HCT116 (cell line): ENCODE measurements at regions not wholly inside any gene's neighbourhood (a gene's known extent, or its start where the extent isn't known, plus 50 kb on each side); places are given as distances from the start of the nearest gene placed in this dataset.

Experiments used
- ATAC-seq: fragments of 200-7000 bp; cut with Tn5 transposase; 2 replicates; pipeline ENCODE4 v1.9.1; 2020; ENCODE audit warnings: mild to moderate bottlenecking, moderate library complexity
- BruUV-seq: library from RNA; stranded (reverse); fragments of 400-500 nt; replicated peaks from 2 replicates; lab custom pipeline; 2021; lab: Mats Ljungman, UMichigan
- CTCF ChIA-PET: fragments of 300-600 bp; sonication (Branson Sonifier 250); formaldehyde crosslinking; loops from one replicate; lab custom pipeline; 2021; ENCODE audit warnings: antibody characterized with exemption; lab: Charles Lee
- POLR2A ChIA-PET: fragments of 300-600, 350-600 bp; sonication (Branson Sonifier 250); formaldehyde crosslinking; loops from one replicate; lab custom pipeline; 2021; ENCODE audit warnings: antibody characterized with exemption; lab: Charles Lee
- RAD21 ChIA-PET, 2 experiments: fragments of 300-600 bp; sonication (Branson Sonifier 250); formaldehyde crosslinking; loops; one replicate each; lab custom pipeline; 2023; ENCODE audit warnings: low total read pairs in 2 of 2; ENCODE audit not compliant: uncharacterized antibody in 2 of 2, unreplicated experiment in 2 of 2, low non-redundant PET in 1 of 2; lab: Charles Lee
- DNase-seq: peaks from one replicate; pipeline ENCODE4 v3.0.0-alpha.2; 2010; ENCODE audit warnings: low read depth, low spot score
- H2AFZ ChIP-seq: fragments of 200-600 bp; shearing (Covaris generic), sonication (generic); 2 replicates; pipeline ENCODE4 v1.6.1; 2017; ENCODE audit warnings: low read depth, mixed run types, mixed read lengths, antibody characterized with exemption, low read length; ENCODE audit not compliant: poor library complexity, severe bottlenecking
- H3K27ac ChIP-seq: 2 replicates; pipeline ENCODE4 v1.5.1; 2012; ENCODE audit warnings: low read depth, low read length
- H3K27me3 ChIP-seq: fragments of 200-600 bp; sonication (generic); 2 replicates; pipeline ENCODE4 v1.6.1; 2016; ENCODE audit warnings: mixed run types, low read length, mixed read lengths; ENCODE audit not compliant: insufficient read depth
- H3K36me3 ChIP-seq, 2 experiments: fragments of 200-500 bp in 1 of 2; fragments of 200-600 bp in 1 of 2; sonication (Bioruptor generic) in 1 of 2; sonication (generic) in 1 of 2; 2 replicates each; pipeline versions ENCODE4 v1.5.1 to v1.6.1; 2014 to 2016; ENCODE audit warnings: low read length in 2 of 2, inconsistent platforms in 1 of 2, mixed read lengths in 1 of 2, mixed run types in 1 of 2; ENCODE audit not compliant: insufficient read depth in 2 of 2, control insufficient read depth in 1 of 2
- H3K4me1 ChIP-seq, 2 experiments: fragments of 200-600 bp in 1 of 2; sonication (generic) in 1 of 2; 2 replicates each; pipeline versions ENCODE4 v1.5.1 to v1.6.1; 2012 to 2017; ENCODE audit warnings: low read length in 2 of 2, inconsistent platforms in 1 of 2, mild to moderate bottlenecking in 1 of 2, mixed read lengths in 1 of 2, mixed run types in 1 of 2, moderate library complexity in 1 of 2; ENCODE audit not compliant: insufficient read depth in 2 of 2, control insufficient read depth in 1 of 2
- H3K4me2 ChIP-seq: fragments of 200-600 bp; sonication (generic); 2 replicates; pipeline ENCODE4 v1.6.1; 2017; ENCODE audit warnings: mixed run types, low read length, mixed read lengths
- H3K4me3 ChIP-seq, 2 experiments: fragments of 200-600 bp in 1 of 2; sonication (generic) in 1 of 2; replicated peaks in 1 of 2; 2 replicates each; pipeline ENCODE4 v1.5.1; 2011 to 2016; ENCODE audit warnings: low read length in 2 of 2, control low read depth in 1 of 2, low read depth in 1 of 2, mild to moderate bottlenecking in 1 of 2, mixed read lengths in 1 of 2, mixed run types in 1 of 2
- H3K79me2 ChIP-seq: fragments of 200-600 bp; sonication (generic); 2 replicates; pipeline ENCODE4 v1.6.1; 2017; ENCODE audit warnings: mild to moderate bottlenecking, mixed run types, low read length, moderate library complexity, mixed read lengths; ENCODE audit not compliant: insufficient read depth
- H3K9ac ChIP-seq: fragments of 200-600 bp; sonication (generic); 2 replicates; pipeline ENCODE4 v1.6.1; 2016; ENCODE audit warnings: low read length, mixed read lengths
- H3K9me2 ChIP-seq: fragments of 200-600 bp; sonication (generic), shearing (Covaris generic); 2 replicates; pipeline ENCODE4 v1.6.1; 2017; ENCODE audit warnings: mixed run types, mild to moderate bottlenecking, moderate library complexity; ENCODE audit not compliant: insufficient read depth
- H3K9me3 ChIP-seq, 2 experiments: fragments of 200-500 bp in 1 of 2; fragments of 200-600 bp in 1 of 2; sonication (Bioruptor generic) in 1 of 2; sonication (generic) in 1 of 2; 2 replicates each; pipeline ENCODE4 v1.6.1; 2014 to 2017; ENCODE audit warnings: low read length in 2 of 2, mixed read lengths in 2 of 2, inconsistent platforms in 1 of 2, low read depth in 1 of 2, mild to moderate bottlenecking in 1 of 2, mixed run types in 1 of 2, moderate library complexity in 1 of 2; ENCODE audit not compliant: control insufficient read depth in 1 of 2, insufficient read depth in 1 of 2
- H4K20me1 ChIP-seq: fragments of 200-600 bp; sonication (generic), shearing (Covaris generic); 2 replicates; pipeline ENCODE4 v1.6.1; 2017; ENCODE audit warnings: mixed run types, mild to moderate bottlenecking, moderate library complexity; ENCODE audit not compliant: insufficient read depth
- POLR2A ChIP-seq: IDR thresholded peaks from 2 replicates; pipeline ENCODE4 v1.7.0; 2011; ENCODE audit warnings: borderline replicate concordance; ENCODE audit not compliant: insufficient read depth, insufficient read length; ENCODE audit errors: extremely low read depth
- POLR2AphosphoS5 ChIP-seq: IDR thresholded peaks from 2 replicates; pipeline ENCODE4 v1.6.1; 2011; ENCODE audit warnings: mild to moderate bottlenecking, low read depth, low read length, moderate library complexity
- SRF ChIP-seq: IDR thresholded peaks from 2 replicates; pipeline ENCODE4 v1.6.1; 2012; ENCODE audit warnings: low read depth
- intact Hi-C: fragments of 100-400 bp; cut with micrococcal nuclease; formaldehyde crosslinking; loops from 2 replicates; pipeline ENCODE4 v1.10.0; 2022
- TF ChIP-seq, protein P1 (sequence below): IDR thresholded peaks from 2 replicates; pipeline ENCODE4 v1.6.1; 2012
- TF ChIP-seq, protein P2 (sequence below): IDR thresholded peaks from 2 replicates; pipeline ENCODE4 v1.6.1; 2011; ENCODE audit warnings: mild to moderate bottlenecking, low read length, moderate library complexity; ENCODE audit not compliant: insufficient replicate concordance; ENCODE audit errors: extremely low read depth
- TF ChIP-seq, protein P3 (sequence below): IDR thresholded peaks from 2 replicates; pipeline ENCODE4 v1.6.1; 2012; ENCODE audit warnings: low read depth
- TF ChIP-seq, protein P4 (sequence below): IDR thresholded peaks from 2 replicates; pipeline ENCODE4 v1.6.1; 2012

DNA sequence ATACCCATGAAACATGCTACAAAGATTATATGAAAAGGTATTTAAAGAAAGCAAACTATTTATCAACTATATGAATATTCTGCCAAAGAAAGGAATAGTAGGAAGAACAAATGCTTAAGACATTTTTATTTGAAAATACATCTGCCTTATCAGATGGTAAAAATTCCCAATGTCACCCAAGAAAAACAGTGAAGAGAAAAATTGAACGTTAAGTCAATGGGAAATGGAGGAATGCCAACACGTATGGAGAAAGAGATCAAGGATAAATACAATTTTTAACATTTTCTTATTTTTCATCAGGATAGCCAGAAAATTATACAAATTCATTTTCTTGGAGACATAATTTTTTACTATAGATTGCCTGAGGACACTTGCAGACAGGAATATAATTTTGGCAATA is 394.2 kb downstream of the ZEB2 start:
- Histone ChIP-seq H2AFZ (no peak overlapping the region), H3K4me1 (peaks cover 0 to 3% of the 10 kb centered on the region in 2 experiments; a peak in 1 of 4 replicates), H4K20me1 (no peaks in the 10 kb centered on the region), H3K36me3 (no peaks in the 10 kb centered on the region), H3K9ac (no peak overlapping the region), H3K9me3 (no peaks in the 10 kb centered on the region), H3K79me2 (no peaks in the 10 kb centered on the region), H3K27ac (no peak overlapping the region), H3K4me3 (no peak overlapping the region), H3K4me2 (no peak overlapping the region), H3K27me3 (no peaks in the 10 kb centered on the region), H3K9me2 (no peaks in the 10 kb centered on the region)
- intact Hi-C loops = no loop called here
- no TSS peak for BruUV-seq
- ChIA-PET RAD21 (no interaction called here), POLR2A (no interaction called here), CTCF (no interaction called here)
- ATAC-seq (no peak), DNase-seq (no peak)
- no peak for TF ChIP-seq SRF
- TF ChIP-seq, protein P1, sequence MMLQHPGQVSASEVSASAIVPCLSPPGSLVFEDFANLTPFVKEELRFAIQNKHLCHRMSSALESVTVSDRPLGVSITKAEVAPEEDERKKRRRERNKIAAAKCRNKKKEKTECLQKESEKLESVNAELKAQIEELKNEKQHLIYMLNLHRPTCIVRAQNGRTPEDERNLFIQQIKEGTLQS = no peak
- TF ChIP-seq, protein P2, sequence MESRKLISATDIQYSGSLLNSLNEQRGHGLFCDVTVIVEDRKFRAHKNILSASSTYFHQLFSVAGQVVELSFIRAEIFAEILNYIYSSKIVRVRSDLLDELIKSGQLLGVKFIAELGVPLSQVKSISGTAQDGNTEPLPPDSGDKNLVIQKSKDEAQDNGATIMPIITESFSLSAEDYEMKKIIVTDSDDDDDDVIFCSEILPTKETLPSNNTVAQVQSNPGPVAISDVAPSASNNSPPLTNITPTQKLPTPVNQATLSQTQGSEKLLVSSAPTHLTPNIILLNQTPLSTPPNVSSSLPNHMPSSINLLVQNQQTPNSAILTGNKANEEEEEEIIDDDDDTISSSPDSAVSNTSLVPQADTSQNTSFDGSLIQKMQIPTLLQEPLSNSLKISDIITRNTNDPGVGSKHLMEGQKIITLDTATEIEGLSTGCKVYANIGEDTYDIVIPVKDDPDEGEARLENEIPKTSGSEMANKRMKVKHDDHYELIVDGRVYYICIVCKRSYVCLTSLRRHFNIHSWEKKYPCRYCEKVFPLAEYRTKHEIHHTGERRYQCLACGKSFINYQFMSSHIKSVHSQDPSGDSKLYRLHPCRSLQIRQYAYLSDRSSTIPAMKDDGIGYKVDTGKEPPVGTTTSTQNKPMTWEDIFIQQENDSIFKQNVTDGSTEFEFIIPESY = no peak
- TF ChIP-seq, protein P3, sequence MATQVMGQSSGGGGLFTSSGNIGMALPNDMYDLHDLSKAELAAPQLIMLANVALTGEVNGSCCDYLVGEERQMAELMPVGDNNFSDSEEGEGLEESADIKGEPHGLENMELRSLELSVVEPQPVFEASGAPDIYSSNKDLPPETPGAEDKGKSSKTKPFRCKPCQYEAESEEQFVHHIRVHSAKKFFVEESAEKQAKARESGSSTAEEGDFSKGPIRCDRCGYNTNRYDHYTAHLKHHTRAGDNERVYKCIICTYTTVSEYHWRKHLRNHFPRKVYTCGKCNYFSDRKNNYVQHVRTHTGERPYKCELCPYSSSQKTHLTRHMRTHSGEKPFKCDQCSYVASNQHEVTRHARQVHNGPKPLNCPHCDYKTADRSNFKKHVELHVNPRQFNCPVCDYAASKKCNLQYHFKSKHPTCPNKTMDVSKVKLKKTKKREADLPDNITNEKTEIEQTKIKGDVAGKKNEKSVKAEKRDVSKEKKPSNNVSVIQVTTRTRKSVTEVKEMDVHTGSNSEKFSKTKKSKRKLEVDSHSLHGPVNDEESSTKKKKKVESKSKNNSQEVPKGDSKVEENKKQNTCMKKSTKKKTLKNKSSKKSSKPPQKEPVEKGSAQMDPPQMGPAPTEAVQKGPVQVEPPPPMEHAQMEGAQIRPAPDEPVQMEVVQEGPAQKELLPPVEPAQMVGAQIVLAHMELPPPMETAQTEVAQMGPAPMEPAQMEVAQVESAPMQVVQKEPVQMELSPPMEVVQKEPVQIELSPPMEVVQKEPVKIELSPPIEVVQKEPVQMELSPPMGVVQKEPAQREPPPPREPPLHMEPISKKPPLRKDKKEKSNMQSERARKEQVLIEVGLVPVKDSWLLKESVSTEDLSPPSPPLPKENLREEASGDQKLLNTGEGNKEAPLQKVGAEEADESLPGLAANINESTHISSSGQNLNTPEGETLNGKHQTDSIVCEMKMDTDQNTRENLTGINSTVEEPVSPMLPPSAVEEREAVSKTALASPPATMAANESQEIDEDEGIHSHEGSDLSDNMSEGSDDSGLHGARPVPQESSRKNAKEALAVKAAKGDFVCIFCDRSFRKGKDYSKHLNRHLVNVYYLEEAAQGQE = no peak
- no peak for TF ChIP-seq POLR2AphosphoS5
- TF ChIP-seq, protein P4, sequence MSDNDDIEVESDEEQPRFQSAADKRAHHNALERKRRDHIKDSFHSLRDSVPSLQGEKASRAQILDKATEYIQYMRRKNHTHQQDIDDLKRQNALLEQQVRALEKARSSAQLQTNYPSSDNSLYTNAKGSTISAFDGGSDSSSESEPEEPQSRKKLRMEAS = no peak
- TF ChIP-seq POLR2A = no peak
